K562 (cell line): ENCODE measurements at regions not wholly inside any gene's neighbourhood (a gene's known extent, or its start where the extent isn't known, plus 50 kb on each side); places are given as distances from the start of the nearest gene placed in this dataset.
A peak's percentile ranks its signal among the peaks of the same experiment; 100 is the strongest.

ENCODE experiments used
- C11orf30 ChIP-seq: fragments of 450-650 bp; IDR thresholded peaks from 2 replicates; pipeline ENCODE4 v1.6.1; 2016; ENCODE audit warnings: low read depth, mild to moderate bottlenecking
- CCNT2 ChIP-seq: IDR thresholded peaks from 2 replicates; pipeline ENCODE4 v1.6.1; 2011; ENCODE audit warnings: borderline replicate concordance, low read depth, mild to moderate bottlenecking, moderate library complexity, mixed read lengths, low read length; ENCODE audit not compliant: insufficient read length; ENCODE audit errors: extremely low read depth
- CEBPG ChIP-seq, 3 experiments: fragments of 200-800 bp in 1 of 3; sonication (Bioruptor generic) in 1 of 3; sonication (generic) in 1 of 3; formaldehyde crosslinking in 1 of 3; IDR thresholded peaks in 2 of 3; conservative IDR thresholded peaks in 1 of 3; 2 replicates each; pipeline versions ENCODE4 v1.6.1 to v1.8.0; 2016 to 2022; ENCODE audit warnings: missing compliant biosample characterization in 2 of 3, missing genetic modification characterization in 2 of 3, mild to moderate bottlenecking in 1 of 3, missing genetic modification reagents in 1 of 3
- DEAF1 ChIP-seq: fragments of 450-650 bp; formaldehyde crosslinking; IDR thresholded peaks from 2 replicates; pipeline ENCODE4 v1.4.0; 2020; ENCODE audit warnings: mild to moderate bottlenecking, moderate library complexity
- HDGF ChIP-seq: fragments of 450-650 bp; IDR thresholded peaks from 2 replicates; pipeline ENCODE4 v1.6.1; 2016
- MIER1 ChIP-seq: fragments of 450-650 bp; IDR thresholded peaks from 2 replicates; pipeline ENCODE4 v1.6.1; 2016; ENCODE audit warnings: antibody characterized with exemption, mild to moderate bottlenecking, low read depth
- NFE2L1 ChIP-seq: fragments of 450-650 bp; IDR thresholded peaks from 2 replicates; pipeline ENCODE4 v1.6.1; 2016; ENCODE audit warnings: missing genetic modification characterization, low read depth, mild to moderate bottlenecking, missing compliant biosample characterization, moderate library complexity, borderline replicate concordance
- NFIC ChIP-seq: fragments of 450-650 bp; IDR thresholded peaks from 2 replicates; pipeline ENCODE4 v1.6.1; 2017; ENCODE audit warnings: mild to moderate bottlenecking, inconsistent platforms
- NRF1 ChIP-seq, 2 experiments: fragments of 450-650 bp; IDR thresholded peaks in 1 of 2; conservative IDR thresholded peaks in 1 of 2; 2 replicates each; pipeline ENCODE4 v1.6.1; 2014; ENCODE audit warnings: mild to moderate bottlenecking in 2 of 2
- PHB2 ChIP-seq: fragments of 450-650 bp; IDR thresholded peaks from 2 replicates; pipeline ENCODE4 v1.6.1; 2017; ENCODE audit warnings: low read depth
- SPI1 ChIP-seq: IDR thresholded peaks from 2 replicates; pipeline ENCODE4 v1.6.1; 2011; ENCODE audit warnings: low read depth, low read length, control low read depth, borderline replicate concordance
- SUPT5H ChIP-seq: fragments of 450-650 bp; IDR thresholded peaks from 2 replicates; pipeline ENCODE4 v1.6.1; 2016
- ZBED1 ChIP-seq: IDR thresholded peaks from 2 replicates; pipeline ENCODE4 v1.6.1; 2014
- ZFPM2 ChIP-seq: fragments of 250-450 bp; sonication (Bioruptor Pico); IDR thresholded peaks from 2 replicates; pipeline ENCODE4 v1.5.1; 2022; ENCODE audit warnings: mild to moderate bottlenecking
- ZNF740 ChIP-seq, 3 experiments: fragments of 200-800 bp in 1 of 3; sonication (Bioruptor generic) in 1 of 3; sonication (generic) in 1 of 3; formaldehyde crosslinking in 1 of 3; IDR thresholded peaks; 2 replicates each; pipeline versions ENCODE4 v1.6.1 to v1.8.0; 2016 to 2022; ENCODE audit warnings: mild to moderate bottlenecking in 2 of 3, missing compliant biosample characterization in 2 of 3, missing genetic modification characterization in 2 of 3, missing genetic modification reagents in 1 of 3
- TF ChIP-seq, protein P1 (sequence below), 2 experiments: fragments of 450-650 bp in 1 of 2; sonication (generic) in 1 of 2; formaldehyde crosslinking in 1 of 2; IDR thresholded peaks; 2 replicates each; pipeline versions ENCODE4 v1.7.1 to v1.9.0; 2016 to 2022; ENCODE audit warnings: inconsistent platforms in 1 of 2, mild to moderate bottlenecking in 1 of 2, missing genetic modification reagents in 1 of 2

DNA sequence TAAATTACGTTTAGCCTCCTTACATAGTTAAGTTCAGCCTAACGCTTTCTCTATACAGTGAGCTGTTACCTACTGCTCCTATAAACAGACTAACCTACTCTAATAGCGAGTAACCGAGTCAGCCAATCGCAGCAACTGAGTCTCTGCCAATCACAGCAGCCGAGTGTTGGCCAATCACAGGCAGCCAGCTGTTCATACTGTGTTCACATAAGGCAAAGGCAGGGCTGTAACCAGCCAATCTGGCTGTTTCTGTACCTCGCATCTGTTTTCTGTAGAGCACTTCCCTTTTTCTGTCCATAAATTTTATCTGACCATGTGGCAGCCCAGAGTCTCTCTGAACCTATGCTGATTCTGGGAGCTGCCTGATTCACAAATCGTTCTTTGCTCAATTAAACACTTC lies 263.9 kb upstream of the JARID2 start (continued):
- TF ChIP-seq NRF1 (conservative IDR thresholded peaks at IDR 0.05 in 1 of 2, IDR thresholded peaks at IDR 0.05 in 1 of 2) (peak in 1 of 2 experiments; percentile 38; a peak in 1 of 4 replicates), ZFPM2 (CRISPR knock-in tag) (no peak), ZNF740 (CRISPR knock-in tag; IDR thresholded peaks at IDR 0.05) (no peak), ZNF740 (tag; IDR thresholded peaks at IDR 0.05) (no peak), CEBPG (CRISPR knock-in tag; IDR thresholded peaks at IDR 0.05) (peak; percentile 31; the same call in 1 of the 2 replicates), CEBPG (tag; conservative IDR thresholded peaks at IDR 0.05 in 1 of 2, IDR thresholded peaks at IDR 0.05 in 1 of 2) (no peak), DEAF1 (no peak), ZBED1 (no peak), SUPT5H (no peak), HDGF (no peak), NFIC (no peak), SPI1 (peak; percentile 100), PHB2 (no peak), C11orf30 (no peak), MIER1 (no peak), NFE2L1 (no peak), CCNT2 (no peak)
- TF ChIP-seq, protein P1, sequence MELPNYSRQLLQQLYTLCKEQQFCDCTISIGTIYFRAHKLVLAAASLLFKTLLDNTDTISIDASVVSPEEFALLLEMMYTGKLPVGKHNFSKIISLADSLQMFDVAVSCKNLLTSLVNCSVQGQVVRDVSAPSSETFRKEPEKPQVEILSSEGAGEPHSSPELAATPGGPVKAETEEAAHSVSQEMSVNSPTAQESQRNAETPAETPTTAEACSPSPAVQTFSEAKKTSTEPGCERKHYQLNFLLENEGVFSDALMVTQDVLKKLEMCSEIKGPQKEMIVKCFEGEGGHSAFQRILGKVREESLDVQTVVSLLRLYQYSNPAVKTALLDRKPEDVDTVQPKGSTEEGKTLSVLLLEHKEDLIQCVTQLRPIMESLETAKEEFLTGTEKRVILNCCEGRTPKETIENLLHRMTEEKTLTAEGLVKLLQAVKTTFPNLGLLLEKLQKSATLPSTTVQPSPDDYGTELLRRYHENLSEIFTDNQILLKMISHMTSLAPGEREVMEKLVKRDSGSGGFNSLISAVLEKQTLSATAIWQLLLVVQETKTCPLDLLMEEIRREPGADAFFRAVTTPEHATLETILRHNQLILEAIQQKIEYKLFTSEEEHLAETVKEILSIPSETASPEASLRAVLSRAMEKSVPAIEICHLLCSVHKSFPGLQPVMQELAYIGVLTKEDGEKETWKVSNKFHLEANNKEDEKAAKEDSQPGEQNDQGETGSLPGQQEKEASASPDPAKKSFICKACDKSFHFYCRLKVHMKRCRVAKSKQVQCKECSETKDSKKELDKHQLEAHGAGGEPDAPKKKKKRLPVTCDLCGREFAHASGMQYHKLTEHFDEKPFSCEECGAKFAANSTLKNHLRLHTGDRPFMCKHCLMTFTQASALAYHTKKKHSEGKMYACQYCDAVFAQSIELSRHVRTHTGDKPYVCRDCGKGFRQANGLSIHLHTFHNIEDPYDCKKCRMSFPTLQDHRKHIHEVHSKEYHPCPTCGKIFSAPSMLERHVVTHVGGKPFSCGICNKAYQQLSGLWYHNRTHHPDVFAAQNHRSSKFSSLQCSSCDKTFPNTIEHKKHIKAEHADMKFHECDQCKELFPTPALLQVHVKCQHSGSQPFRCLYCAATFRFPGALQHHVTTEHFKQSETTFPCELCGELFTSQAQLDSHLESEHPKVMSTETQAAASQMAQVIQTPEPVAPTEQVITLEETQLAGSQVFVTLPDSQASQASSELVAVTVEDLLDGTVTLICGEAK (IDR thresholded peaks at IDR 0.05): no peak
- TF ChIP-seq, protein P1 (CRISPR knock-in tag; IDR thresholded peaks at IDR 0.05): no peak
